Urothelium cell line (cell line): ENCODE measurements at regions not wholly inside any gene's neighbourhood (a gene's known extent, or its start where the extent isn't known, plus 50 kb on each side); places are given as distances from the start of the nearest gene placed in this dataset.

Source experiments
- DNase-seq: peaks from one replicate; pipeline ENCODE4 v3.0.0; 2011; ENCODE audit warnings: low spot score, mixed read lengths
- FAIRE-seq: peaks from 2 replicates; lab custom pipeline; 2011; peaks lifted over from hg19 to GRCh38; lab: Jason Lieb, UNC

DNA sequence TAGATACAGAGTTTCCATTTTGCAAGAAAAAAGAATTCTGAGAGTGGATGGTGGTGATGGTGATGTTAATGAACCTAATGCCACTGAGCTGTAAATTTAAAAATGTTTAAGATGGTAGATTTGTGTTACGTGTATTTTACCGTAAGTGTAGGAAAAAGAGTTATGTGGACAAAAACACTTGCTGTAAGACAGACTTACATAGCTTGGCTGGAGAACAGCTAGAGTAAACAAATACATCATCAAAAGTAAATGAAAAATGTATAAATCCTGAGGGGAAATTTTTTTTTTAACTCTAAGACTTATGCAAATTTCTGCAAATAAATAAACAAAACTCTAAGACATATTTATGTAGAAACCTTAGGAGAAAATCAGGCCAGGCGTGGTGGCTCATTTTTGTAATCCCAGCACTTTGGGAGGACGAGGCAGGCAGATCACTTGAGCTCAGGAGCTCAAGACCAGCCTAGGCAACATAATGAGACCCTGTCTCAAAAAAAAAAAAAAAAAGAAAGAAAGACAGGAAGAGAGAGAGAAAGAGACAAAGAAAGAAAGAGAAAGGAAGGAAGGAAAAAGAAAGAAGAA lies 66.2 kb upstream of the CDK13 start:
- FAIRE-seq (no peak), DNase-seq (no peak)

DNA sequence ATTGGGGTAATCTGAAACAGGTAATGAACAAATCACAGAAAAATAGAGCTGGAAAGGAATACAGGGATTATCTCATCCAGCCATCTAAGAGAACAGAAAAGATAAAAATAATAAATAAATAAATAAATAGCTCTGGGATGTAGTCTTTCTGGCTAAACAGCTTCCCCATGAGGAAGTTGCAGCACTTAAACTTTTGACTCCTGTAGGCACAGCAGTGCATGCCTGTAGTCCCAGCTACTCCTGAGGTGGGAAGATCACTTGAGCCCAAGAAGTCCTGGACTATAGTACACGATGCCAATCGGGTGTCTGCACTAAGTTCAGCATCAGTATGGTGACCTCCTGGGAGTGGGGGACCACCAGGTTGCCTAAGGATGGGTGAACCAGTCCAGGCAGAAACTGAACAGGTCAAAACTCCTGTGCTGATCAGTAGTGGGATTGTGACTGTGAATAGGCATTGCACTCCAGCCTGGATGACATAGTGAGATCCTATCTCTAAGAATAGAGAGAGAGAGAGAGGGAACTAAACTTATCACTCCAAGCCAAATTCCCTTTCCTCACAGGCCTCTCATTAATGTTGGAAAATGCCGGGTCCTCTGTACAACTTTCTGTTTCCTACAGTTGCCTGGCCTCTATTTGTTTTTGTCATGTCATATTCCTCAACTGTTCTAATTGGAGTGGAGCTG lies 61.7 kb upstream of the CDK13 start:
- peak; percentile 40 for FAIRE-seq
- no peak for DNase-seq

DNA sequence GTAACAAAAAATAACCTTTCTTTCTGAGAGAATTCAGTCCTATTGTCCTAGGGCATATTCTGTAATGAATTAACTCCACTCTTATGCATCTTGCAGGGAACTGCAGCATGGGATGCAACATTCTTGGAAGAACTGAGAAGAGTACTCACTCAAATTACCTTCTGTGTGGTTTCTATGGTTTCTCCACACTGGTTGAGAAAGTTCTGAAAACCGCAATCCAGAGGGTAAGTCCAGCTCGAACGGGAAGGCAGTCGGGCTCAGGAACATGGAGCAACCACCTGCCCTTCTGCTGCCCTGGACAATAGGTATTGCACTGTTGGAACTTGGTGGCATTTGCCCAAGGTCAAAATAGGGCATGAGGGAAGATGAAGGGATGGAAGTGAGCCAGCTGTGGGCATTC lies 59.6 kb upstream of the CDK13 start:
- no peak for FAIRE-seq
- DNase-seq = no peak

DNA sequence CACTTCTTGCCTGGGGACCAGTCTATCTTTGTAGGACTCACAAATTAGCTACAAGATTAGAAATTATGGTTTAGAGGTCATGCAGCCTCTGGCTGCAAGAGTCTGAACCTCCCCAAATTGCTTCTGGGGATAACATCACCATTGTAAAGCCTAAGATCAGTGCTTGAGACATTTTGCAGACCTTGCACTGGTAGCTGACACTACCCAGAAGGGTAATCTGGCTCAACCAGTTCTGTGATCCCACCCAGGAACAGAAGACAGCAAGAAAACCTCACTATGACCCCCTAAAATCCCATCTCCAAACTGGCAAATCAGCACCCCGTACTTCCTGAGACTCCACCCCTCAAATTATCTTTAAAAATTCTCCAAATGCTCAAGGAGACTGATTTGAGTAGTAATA lies 58.2 kb upstream of the CDK13 start:
- FAIRE-seq = no peak
- no peak for DNase-seq

DNA sequence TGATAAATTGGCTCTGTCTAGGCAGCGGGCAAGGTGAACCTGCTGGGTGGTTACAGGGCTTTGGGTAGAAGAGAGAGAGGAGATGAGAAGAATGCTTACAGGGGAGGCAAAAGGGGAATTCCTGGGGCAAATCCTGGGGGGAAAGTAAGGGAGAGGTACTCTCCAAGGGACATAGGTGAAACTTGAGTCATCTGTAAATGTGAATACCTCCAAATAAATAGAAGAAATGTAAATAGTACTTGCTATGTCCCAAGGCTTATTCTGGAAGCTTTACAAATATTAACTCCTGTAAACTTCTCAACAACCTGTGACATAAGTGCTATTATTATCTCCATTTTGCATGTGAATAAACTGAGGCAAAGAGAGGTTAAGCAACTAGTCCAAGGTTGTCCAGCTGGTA lies 57.7 kb upstream of the CDK13 start:
- DNase-seq = no peak
- FAIRE-seq = no peak

DNA sequence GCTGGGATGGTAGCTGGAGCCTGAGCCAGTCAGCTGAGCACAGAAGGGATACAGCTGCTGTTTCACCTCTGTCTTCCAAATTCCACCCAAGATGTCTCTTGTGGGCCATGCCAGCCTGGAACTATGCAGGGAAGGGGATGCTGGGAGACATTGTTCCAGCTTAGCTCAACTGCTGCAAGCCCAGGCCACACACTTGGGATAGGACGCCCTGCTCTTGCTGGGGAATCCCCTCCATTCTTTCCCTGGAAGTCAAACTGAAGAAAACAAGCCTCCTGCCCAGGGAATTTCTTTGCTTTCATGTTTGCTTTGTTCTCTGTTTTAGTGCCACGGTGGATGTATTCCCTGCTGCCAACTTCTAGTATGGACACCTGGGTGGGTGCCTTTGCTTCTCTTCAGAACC lies 55.2 kb upstream of the CDK13 start:
- DNase-seq = no peak
- FAIRE-seq = no peak

DNA sequence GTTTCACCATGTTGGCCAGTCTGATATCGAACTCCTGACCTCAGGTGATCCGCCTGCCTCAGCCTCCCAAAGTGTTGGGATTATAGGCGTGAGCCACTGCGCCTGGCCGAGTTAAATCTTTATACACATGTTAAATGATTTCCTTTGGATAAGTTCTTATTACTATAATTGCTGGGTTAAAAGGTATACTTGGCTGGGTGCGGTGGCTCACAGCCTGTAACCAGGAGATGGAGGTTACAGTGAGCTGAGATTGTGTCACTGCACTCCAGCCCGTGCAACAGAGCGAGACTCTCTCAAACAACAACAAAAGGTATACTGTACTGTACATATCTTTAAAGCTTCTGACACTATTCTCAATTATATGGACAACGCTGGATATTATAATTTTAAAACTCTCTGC lies 53.2 kb upstream of the CDK13 start:
- FAIRE-seq = no peak
- DNase-seq = no peak

DNA sequence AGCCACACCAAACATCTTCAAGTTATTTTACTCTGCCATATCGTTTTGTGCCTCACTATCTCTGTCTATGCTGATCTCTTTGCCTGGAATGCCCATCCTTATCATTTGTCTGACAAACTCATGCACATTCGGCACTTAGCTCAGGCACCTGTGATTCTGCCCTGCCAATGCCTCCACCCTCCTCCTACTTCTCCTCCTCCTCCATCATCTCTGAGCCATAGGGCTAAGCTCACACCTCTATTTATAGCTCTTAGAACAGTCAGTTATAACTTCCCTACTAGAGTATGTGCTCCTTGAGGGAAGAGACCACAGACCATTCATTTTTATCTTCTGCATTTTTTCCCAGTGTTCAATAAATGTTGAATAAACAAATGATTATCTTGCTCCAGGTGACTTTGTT lies 51.2 kb upstream of the CDK13 start:
- FAIRE-seq = no peak
- DNase-seq = no peak
